BLaER1 (cell line): ENCODE measurements at regions not wholly inside any gene's neighbourhood (a gene's known extent, or its start where the extent isn't known, plus 50 kb on each side); places are given as distances from the start of the nearest gene placed in this dataset.
"Not testable (repeated sequence)": the region's sequence is repeated elsewhere in the genome, so short reads cannot be mapped to it uniquely, and the experiment has no call there.

Experiments
- H3K27ac ChIP-seq: shearing (Covaris generic); formaldehyde crosslinking; 2 replicates; pipeline ENCODE4 v1.8.1; 2022
- H3K27me3 ChIP-seq: shearing (Covaris generic); formaldehyde crosslinking; 2 replicates; pipeline ENCODE4 v1.8.1; 2022
- H3K36me3 ChIP-seq: shearing (Covaris generic); formaldehyde crosslinking; 2 replicates; pipeline ENCODE4 v1.8.1; 2022
- H3K4me1 ChIP-seq: shearing (Covaris generic); formaldehyde crosslinking; 2 replicates; pipeline ENCODE4 v1.8.1; 2022
- H3K4me2 ChIP-seq: shearing (Covaris generic); formaldehyde crosslinking; 2 replicates; pipeline ENCODE4 v1.8.1; 2022
- H3K4me3 ChIP-seq: shearing (Covaris generic); formaldehyde crosslinking; 2 replicates; pipeline ENCODE4 v1.8.1; 2022
- H3K9ac ChIP-seq: shearing (Covaris generic); formaldehyde crosslinking; 2 replicates; pipeline ENCODE4 v1.8.1; 2022
- H3K9me3 ChIP-seq: shearing (Covaris generic); formaldehyde crosslinking; 2 replicates; pipeline ENCODE4 v1.8.1; 2022
- H4K20me1 ChIP-seq: shearing (Covaris generic); formaldehyde crosslinking; 2 replicates; pipeline ENCODE4 v1.8.1; 2022
- Cebpa-rat ChIP-seq: shearing (Covaris generic); IDR thresholded peaks from 2 replicates; pipeline ENCODE4 v1.8.1; 2022

DNA sequence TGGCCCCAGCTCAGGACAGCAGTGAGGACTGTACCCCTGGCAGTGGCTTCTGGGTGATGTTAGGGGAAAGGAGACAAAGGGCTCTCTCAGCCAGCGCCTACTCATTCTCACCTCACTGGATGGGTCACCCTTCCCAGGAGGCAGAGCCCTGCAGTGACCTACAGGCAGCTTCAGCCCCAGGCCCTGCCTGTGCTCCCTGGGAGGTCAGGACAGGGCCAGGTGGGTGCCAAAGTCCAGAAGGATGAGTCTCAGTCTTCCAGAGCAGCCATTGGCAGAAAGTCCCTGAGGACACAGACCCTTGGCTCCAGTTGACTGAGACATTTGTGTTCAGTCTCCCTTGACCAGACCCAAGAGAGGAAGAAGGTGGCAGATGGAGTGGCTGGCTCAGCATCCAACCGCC, 75.1 kb downstream of the TEX51 start:
- Histone ChIP-seq H3K27me3 (peaks cover 3% of the 10 kb centered on the region; the same call in 1 of the 2 replicates), H3K27ac (0 out of 2 replicates have a peak overlapping the region, but pooled peaks have one; percentile 18), H3K9ac (no peak overlapping the region), H3K36me3 (no peaks in the 10 kb centered on the region), H3K4me2 (no peak overlapping the region), H4K20me1 (no peaks in the 10 kb centered on the region), H3K4me3 (no peak overlapping the region), H3K4me1 (peaks cover 37% of the 10 kb centered on the region), H3K9me3 (no peaks in the 10 kb centered on the region)
- TF ChIP-seq Cebpa-rat: no peak

DNA sequence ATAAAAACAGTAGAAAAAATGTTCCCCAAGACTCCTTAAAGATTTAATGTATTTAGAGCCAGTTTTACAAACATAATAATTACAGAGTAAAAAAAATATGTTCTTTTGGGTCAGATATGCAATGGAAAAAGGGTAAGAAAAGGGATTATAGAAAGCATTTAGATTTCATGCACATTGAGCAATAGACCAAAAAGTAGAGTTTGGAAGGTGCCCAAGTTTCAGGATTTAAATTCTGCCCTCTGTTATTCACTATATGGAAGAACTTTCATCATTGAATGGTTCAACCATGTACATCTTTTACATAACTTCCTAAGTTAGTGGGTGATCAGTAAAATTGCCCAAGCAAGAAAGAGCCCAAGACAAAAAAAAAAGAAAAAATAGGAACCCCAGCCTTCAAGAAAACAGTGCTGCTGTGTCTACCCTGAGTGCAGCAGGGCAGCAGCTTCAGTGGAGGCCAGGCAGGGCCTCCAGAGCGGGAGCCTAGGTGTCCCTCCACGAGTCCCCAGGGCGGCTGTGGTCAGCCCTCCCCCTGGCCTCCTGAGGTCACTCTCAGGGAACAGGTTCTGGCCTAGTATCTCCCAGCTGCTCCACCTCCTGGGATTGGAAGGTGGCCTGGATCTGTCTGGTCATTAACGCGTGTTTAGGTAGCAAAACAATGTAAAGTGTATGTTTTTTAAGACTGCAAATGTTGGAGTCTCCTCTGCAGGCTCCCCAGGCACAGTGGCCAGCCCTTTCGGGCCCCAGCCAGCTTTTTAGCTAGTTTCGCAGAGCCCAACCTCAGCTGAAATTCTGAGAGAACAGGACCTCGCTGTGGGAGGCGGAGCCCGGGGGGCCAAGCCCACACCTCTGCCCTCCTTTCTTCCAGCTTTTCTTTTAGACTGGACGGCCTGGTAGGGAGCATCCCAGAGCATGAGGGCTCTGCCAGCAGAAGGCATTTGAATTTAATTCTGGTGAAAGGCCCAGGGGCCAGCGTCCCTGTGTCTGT, 77.3 kb downstream of the TEX51 start:
- Histone ChIP-seq H3K4me3 (no peak overlapping the region), H3K4me2 (no peak overlapping the region), H4K20me1 (no peaks in the 10 kb centered on the region)

DNA sequence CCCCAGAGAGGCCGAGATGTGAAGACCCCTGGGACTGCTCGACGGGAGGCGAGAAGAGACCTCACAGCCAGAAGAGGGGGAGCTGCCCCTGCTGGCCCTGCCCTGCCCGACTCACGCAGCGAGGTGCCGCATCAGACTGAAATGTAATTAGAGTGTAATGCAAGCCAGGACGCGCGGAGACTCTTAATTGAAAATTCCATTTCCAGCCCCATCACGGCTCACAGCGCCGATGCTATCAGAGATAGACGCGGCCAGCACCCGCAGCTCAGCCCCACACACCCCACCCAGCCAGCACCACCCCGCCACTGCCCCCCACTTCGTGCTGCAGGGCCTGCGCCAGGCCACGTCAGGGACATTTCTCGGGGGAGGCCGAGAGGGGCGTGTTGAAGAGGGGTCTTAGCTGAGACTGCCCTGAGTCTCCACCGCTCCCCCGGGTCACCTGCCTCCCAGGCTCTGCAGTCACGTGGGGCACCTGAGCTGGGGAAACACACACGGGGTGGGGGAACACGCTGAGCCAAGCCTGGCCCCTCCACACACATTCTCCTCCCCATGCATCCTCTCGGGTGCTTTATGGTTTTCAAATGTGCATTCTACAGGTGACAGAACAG, 78.1 kb downstream of the TEX51 start:
- no peak overlapping the region for H3K9ac ChIP-seq
- H3K4me3 ChIP-seq: no peak overlapping the region
- no peak overlapping the region for H3K27ac ChIP-seq
- no peak overlapping the region for H3K4me2 ChIP-seq
- peaks cover 30% of the 10 kb centered on the region for H3K4me1 ChIP-seq
- H3K27me3 ChIP-seq: no peaks in the 10 kb centered on the region
- no peaks in the 10 kb centered on the region for H4K20me1 ChIP-seq
- TF ChIP-seq Cebpa-rat: no peak
- H3K36me3 ChIP-seq: no peaks in the 10 kb centered on the region
- H3K9me3 ChIP-seq: no peaks in the 10 kb centered on the region

More for the DNA sequence above, 77.3 kb downstream of the TEX51 start:
- no peak for TF ChIP-seq Cebpa-rat
- Histone ChIP-seq H3K4me1 (peaks cover 37% of the 10 kb centered on the region), H3K36me3 (no peaks in the 10 kb centered on the region), H3K9me3 (no peaks in the 10 kb centered on the region), H3K27ac (no peak overlapping the region), H3K27me3 (peaks cover 3% of the 10 kb centered on the region; the same call in 1 of the 2 replicates), H3K9ac (no peak overlapping the region)

DNA sequence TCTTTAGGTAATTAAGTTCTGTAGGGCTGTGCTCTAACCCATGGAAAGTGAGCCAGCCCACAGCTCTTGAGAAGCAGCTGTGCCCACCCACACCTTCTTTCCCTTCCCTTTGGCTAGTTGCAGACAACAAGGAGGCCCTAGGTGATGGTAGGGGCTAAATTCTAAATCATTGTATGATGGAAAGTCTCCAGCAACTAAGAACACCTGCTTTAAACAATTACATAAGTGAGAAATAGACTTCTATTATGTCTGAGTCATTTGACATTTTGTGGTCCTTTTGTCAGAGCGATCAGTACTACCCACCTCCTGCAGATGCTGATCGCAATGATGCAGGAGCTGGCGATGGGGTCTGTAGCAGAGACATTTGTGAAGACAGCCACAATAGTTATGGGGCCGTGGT, 79.6 kb downstream of the TEX51 start:
- Histone ChIP-seq H3K9me3 (no peaks in the 10 kb centered on the region), H4K20me1 (no peaks in the 10 kb centered on the region), H3K27me3 (no peaks in the 10 kb centered on the region), H3K4me3 (no peak overlapping the region), H3K4me1 (peaks cover 17% of the 10 kb centered on the region), H3K36me3 (no peaks in the 10 kb centered on the region), H3K4me2 (no peak overlapping the region), H3K9ac (no peak overlapping the region), H3K27ac (no peak overlapping the region)
- TF ChIP-seq Cebpa-rat: no peak

DNA sequence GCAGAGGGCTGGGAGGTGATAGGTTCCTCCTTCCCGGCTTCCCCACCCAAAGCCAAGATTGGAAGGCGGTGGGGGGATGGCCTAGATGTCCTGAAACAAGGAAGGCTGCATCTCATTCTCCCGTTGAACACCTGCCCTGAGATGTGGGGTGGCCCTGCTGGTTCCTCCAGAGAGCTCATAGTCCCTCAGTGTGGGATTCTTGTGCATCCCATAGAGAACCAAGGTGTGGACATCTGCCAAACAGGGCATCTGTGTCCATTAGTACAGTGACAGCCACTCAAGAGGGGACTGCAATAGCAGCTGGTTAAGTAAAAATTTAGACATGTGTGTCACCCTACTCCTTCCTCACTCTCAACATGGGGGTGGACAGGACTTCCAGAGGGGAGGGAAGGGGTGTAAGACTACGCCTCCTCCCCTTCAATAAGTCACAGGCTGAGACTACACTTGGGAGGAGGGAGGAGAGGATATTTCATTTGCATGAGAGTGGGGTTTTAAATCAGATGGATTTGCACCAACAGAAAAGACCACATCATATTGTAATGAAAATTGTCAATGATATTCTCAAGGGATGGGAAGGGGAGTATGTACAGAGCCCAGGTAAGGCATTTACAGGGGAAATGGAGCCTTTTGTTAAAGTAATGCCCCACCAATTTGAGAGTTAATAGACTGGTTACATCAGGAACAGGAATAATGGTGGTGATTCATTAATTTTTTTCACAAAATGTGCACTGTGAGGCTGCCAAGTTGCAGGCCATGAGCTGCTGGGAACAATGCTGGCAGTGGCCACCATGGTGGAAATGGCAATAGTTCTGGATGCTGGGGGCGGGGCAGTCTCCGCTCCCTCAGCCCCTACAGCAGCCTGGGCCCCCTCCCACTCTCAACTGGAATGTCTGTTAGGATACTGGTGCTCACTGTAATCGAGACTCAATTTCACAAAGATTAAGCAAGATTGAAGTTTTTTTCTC, 80.6 kb downstream of the TEX51 start:
- no peak for TF ChIP-seq Cebpa-rat
- no peak overlapping the region for H3K4me2 ChIP-seq
- no peaks in the 10 kb centered on the region for H3K27me3 ChIP-seq
- H3K27ac ChIP-seq: no peak overlapping the region
- H3K9ac ChIP-seq: no peak overlapping the region
- H4K20me1 ChIP-seq: no peaks in the 10 kb centered on the region
- H3K36me3 ChIP-seq: no peaks in the 10 kb centered on the region
- no peak overlapping the region for H3K4me3 ChIP-seq
- peaks cover 11% of the 10 kb centered on the region for H3K4me1 ChIP-seq
- no peaks in the 10 kb centered on the region for H3K9me3 ChIP-seq

DNA sequence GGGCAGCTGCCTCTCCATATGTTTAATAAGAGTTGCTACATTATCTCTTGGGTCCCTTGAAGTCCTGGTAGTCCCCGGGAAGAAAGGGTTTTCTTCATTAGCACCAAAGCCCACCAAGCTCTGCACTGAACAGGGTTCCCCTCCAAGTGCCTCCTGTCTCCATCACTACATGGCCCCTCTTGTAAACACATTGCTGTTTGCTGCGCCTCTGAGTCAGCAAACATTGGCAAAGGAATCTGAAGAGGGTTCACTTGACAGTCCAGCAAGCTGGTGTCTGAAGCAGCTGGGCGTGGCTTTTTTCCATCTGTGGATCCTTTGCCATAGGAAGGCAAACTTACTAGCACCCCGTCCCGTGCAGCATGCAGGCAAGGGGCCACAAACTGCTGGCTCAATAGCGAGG, 82.8 kb downstream of the TEX51 start:
- Histone ChIP-seq H3K4me2 (no peak overlapping the region), H3K4me3 (no peak overlapping the region), H4K20me1 (no peaks in the 10 kb centered on the region), H3K9me3 (no peaks in the 10 kb centered on the region), H3K9ac (no peak overlapping the region), H3K4me1 (no peaks in the 10 kb centered on the region), H3K27ac (no peak overlapping the region), H3K27me3 (no peaks in the 10 kb centered on the region), H3K36me3 (no peaks in the 10 kb centered on the region)
- TF ChIP-seq Cebpa-rat: no peak

DNA sequence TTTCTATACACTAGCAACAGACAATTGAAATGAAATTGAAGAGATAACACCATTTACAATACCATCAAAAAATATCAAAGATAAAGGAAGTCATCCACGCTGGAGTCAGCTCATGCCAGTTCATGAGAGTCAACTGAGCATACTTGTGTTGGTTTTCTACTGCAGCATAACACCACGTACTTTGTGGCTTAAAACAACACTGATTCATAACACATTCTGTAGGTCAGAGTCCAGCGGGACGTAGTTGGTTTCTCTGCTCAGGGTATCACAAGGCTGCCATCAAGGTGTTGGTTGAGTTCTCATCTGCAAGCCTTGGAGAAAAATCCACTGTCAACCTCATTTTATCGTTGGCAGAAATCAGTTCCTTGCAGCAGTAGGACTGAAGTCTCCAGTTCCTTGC, 84.2 kb downstream of the TEX51 start:
- Histone ChIP-seq H3K4me2 (no peak overlapping the region), H3K27ac (no peak overlapping the region), H4K20me1 (no peaks in the 10 kb centered on the region), H3K4me3 (no peak overlapping the region), H3K36me3 (no peaks in the 10 kb centered on the region), H3K9me3 (no peaks in the 10 kb centered on the region), H3K9ac (no peak overlapping the region), H3K4me1 (no peaks in the 10 kb centered on the region), H3K27me3 (no peaks in the 10 kb centered on the region)
- no peak for TF ChIP-seq Cebpa-rat

DNA sequence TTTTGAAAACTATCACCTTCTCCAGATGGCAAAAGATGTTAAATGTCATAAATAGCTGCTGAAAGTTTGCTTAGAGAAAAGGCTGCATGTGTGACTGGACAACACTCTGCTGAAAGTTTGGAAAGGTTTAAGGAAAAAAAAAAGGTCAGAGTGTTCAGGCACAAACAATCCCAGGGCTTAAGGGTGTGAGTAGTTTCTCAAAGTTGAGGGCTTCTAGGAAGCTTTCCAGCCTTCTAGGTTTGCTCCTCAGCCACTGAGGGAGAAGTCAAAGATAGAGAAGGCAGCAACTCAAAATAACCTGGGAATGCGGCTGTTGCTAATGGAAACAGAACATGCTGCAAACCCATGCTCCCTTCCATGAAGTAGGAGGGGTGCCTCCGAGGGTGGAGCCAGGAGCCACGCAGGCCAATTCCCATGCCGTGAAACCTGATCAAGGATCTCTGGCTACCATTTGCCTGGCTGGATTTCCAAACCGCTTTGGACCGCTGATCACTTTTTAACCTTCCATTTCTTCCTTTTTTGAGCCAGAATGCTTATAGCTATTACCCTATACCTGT, 88.0 kb downstream of the TEX51 start:
- Histone ChIP-seq H3K4me3 (no peak overlapping the region), H3K27ac (no peak overlapping the region), H4K20me1 (no peaks in the 10 kb centered on the region), H3K9ac (no peak overlapping the region), H3K27me3 (no peaks in the 10 kb centered on the region), H3K9me3 (no peaks in the 10 kb centered on the region), H3K36me3 (no peaks in the 10 kb centered on the region), H3K4me1 (no peaks in the 10 kb centered on the region), H3K4me2 (no peak overlapping the region)
- TF ChIP-seq Cebpa-rat: no peak

DNA sequence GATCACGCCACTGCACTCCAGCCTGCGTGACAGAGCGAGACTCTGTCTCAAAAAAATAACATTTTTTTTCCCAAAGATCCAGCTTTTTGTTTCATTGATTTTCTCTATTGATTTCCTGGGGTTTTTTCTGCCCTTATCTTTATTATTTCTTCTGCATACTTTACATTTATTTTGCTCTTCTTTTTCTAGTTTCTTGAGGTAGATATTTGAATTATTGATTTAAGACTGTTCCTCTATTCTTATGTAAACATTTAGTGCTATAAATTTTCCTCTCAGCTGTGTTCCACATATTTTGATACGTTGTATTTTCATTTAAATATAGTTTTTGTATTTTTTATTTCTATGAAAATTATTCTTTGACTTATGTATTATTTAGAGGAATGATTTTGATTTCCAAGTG, 89.8 kb downstream of the TEX51 start:
- H3K9ac ChIP-seq: no peak overlapping the region

DNA sequence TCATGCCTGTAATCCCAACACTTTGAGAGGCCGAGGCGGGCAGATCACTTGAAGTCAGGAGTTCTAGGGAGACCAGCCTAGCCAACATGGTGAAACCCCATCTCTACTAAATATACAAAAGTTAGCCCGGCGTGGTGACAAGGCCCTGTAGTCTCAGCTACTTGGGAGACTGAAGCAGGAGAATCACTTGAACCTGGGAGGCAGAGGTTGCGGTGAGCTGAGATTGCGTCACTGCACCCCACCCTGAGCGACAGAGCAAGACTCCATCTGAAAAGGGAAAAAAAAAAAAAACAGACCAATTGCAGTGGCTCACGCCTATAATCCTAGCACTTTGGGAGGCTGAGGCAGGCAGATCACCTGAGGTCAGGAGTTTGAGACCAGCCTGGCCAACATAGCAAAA, 90.4 kb downstream of the TEX51 start:
- not testable (repeated sequence) for H3K27me3 ChIP-seq, H3K9me3 ChIP-seq, H3K36me3 ChIP-seq, H3K27ac ChIP-seq, H3K4me2 ChIP-seq, H4K20me1 ChIP-seq, H3K4me1 ChIP-seq, H3K4me3 ChIP-seq, H3K9ac ChIP-seq

More for the DNA sequence above, 89.8 kb downstream of the TEX51 start:
- no peak for TF ChIP-seq Cebpa-rat
- Histone ChIP-seq H4K20me1 (no peaks in the 10 kb centered on the region), H3K27me3 (no peaks in the 10 kb centered on the region), H3K4me3 (no peak overlapping the region), H3K36me3 (no peaks in the 10 kb centered on the region), H3K27ac (no peak overlapping the region), H3K9me3 (no peaks in the 10 kb centered on the region), H3K4me2 (no peak overlapping the region), H3K4me1 (no peaks in the 10 kb centered on the region)
